ENCODE measurements at regions not wholly inside any gene's neighbourhood (a gene's known extent, or its start where the extent isn't known, plus 50 kb on each side); places are given as distances from the start of the nearest gene placed in this dataset.

DNA sequence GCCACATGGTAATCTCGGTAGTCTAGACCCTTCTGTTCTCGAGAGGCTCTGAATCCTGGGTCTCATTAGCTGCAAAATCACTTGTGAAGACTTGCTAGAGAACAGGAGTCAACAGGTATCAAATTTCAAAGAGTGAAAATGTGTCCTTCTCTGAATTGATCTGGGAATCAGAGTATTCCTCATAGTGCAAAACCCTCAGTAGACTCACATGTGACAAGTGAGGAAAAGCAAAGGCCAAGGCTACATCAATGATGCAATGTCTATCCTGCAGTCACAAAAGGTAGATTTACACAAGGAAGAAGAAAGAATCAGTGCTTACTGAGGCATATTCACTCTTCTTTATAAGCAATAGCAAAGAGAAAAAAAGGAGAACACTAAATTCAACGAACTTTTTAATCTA is 1220.0 kb upstream of the GJE1 start:
- Histone ChIP-seq H3K9me3 (ENCODE audit: control insufficient read depth, low read length) (peaks cover 5% of the 10 kb centered on the region), H3K36me3 (ENCODE audit: control insufficient read depth, insufficient read depth, low read length, severe bottlenecking) (no peaks in the 10 kb centered on the region), H3K4me3 (ENCODE audit: low read length) (no peak overlapping the region), H3K4me1 (ENCODE audit: control insufficient read depth, insufficient read depth, low read length) (peaks cover 6% of the 10 kb centered on the region), H3K9ac (ENCODE audit: low read length) (no peak overlapping the region), H3K27me3 (replicated peaks; ENCODE audit: control insufficient read depth, insufficient read depth, low read length) (no peaks in the 10 kb centered on the region)
- no peak for DNase-seq (ENCODE audit: low read depth)

DNA sequence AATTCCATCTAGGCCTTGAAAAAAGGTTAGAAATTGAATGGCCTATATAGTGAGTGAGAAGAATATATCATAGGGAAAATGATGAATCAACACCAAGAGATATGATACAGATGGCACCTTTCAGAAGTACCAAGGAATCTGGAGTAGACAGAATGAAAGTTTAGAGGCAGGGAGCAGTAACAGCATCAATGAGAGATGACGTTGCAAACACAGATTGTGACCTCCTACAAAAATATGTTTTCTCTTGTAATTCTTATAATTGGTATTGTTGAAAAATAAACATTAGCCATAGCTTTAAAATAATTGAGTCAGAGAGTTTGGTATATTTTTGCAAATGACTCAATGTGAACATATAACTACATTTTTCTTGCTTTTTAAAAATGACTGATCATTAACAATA is 1223.1 kb upstream of the GJE1 start:
- Histone ChIP-seq H3K9me3 (ENCODE audit: control insufficient read depth, low read length) (no peaks in the 10 kb centered on the region), H3K9ac (ENCODE audit: low read length) (no peak overlapping the region), H3K36me3 (ENCODE audit: control insufficient read depth, insufficient read depth, low read length, severe bottlenecking) (no peaks in the 10 kb centered on the region), H3K4me1 (ENCODE audit: control insufficient read depth, insufficient read depth, low read length) (peaks cover 6% of the 10 kb centered on the region), H3K27me3 (replicated peaks; ENCODE audit: control insufficient read depth, insufficient read depth, low read length) (no peaks in the 10 kb centered on the region), H3K4me3 (ENCODE audit: low read length) (no peak overlapping the region)
- peak; percentile 47 for DNase-seq (ENCODE audit: low read depth)

DNA sequence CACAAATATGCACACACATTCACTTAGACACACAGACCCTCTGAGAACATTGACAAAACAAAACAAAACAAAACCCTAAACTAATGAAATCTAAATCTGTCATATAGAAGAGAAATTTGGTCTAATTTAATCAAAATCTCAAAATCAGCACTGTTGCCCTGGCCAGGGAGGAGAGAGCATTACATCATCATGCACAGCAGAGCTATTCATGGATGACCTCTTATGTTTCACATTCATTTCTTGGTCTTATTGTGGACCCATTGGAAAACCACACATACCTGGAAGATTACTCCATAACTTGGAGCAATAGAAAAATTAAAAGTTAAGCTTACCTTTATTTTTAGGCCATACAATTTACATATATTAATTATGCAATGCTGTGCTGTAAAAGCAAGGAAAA is 1223.6 kb upstream of the GJE1 start:
- no peak overlapping the region for H3K4me3 ChIP-seq (ENCODE audit: low read length)
- peak; percentile 45 for DNase-seq (ENCODE audit: low read depth)
- peaks cover 6% of the 10 kb centered on the region for H3K4me1 ChIP-seq (ENCODE audit: control insufficient read depth, insufficient read depth, low read length)
- H3K36me3 ChIP-seq (ENCODE audit: control insufficient read depth, insufficient read depth, low read length, severe bottlenecking): no peaks in the 10 kb centered on the region
- H3K27me3 ChIP-seq (replicated peaks; ENCODE audit: control insufficient read depth, insufficient read depth, low read length): no peaks in the 10 kb centered on the region
- no peaks in the 10 kb centered on the region for H3K9me3 ChIP-seq (ENCODE audit: control insufficient read depth, low read length)
- H3K9ac ChIP-seq (ENCODE audit: low read length): no peak overlapping the region

DNA sequence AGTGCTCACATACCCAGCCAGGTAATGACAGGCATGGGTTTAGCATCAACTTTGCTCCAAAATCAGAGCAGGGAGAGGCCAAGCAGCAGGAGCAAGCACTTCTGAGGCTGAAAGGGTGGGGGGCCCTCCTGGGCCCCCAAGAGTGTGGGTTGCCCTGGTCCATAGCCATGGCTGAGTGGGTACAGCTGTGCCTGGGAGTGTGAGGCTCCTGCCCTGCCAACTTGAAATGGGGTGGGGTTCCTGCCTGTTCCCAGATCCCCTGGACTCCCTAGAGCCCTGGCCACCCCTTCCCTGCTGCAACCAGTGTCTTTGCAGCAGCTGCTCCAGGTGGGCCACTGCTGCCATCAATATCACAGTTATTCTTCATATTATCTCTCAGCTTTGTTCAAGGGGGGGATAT is 1224.2 kb upstream of the GJE1 start:
- Histone ChIP-seq H3K36me3 (ENCODE audit: control insufficient read depth, insufficient read depth, low read length, severe bottlenecking) (no peaks in the 10 kb centered on the region), H3K9me3 (ENCODE audit: control insufficient read depth, low read length) (no peaks in the 10 kb centered on the region), H3K27me3 (replicated peaks; ENCODE audit: control insufficient read depth, insufficient read depth, low read length) (no peaks in the 10 kb centered on the region), H3K9ac (ENCODE audit: low read length) (no peak overlapping the region), H3K4me1 (ENCODE audit: control insufficient read depth, insufficient read depth, low read length) (peaks cover 6% of the 10 kb centered on the region), H3K4me3 (ENCODE audit: low read length) (no peak overlapping the region)
- DNase-seq (ENCODE audit: low read depth): no peak

DNA sequence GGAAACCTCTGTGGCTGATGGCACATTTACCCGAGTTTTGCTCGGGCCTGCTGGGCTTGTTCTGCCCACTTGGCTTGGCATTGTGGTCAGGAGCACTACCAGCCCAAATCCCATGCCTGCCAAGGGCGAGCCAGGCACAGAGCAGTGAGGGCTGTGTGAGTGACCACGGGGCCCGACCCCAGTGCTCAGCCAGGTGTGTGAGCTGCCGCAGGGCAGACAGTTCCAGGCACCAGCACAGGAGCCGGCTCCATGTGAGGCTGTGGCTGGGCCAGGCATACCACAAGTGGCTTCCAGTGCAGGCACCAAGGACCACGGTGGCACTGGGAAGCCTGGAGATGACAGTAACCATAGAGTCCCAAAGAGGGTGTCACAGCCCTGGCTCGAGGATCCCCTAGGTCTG is 1225.5 kb upstream of the GJE1 start:
- H3K9me3 ChIP-seq (ENCODE audit: control insufficient read depth, low read length): no peaks in the 10 kb centered on the region
- DNase-seq (ENCODE audit: low read depth): no peak
- H3K27me3 ChIP-seq (replicated peaks; ENCODE audit: control insufficient read depth, insufficient read depth, low read length): no peaks in the 10 kb centered on the region
- H3K9ac ChIP-seq (ENCODE audit: low read length): no peak overlapping the region
- H3K36me3 ChIP-seq (ENCODE audit: control insufficient read depth, insufficient read depth, low read length, severe bottlenecking): no peaks in the 10 kb centered on the region
- H3K4me1 ChIP-seq (ENCODE audit: control insufficient read depth, insufficient read depth, low read length): peaks cover 6% of the 10 kb centered on the region
- H3K4me3 ChIP-seq (ENCODE audit: low read length): no peak overlapping the region

DNA sequence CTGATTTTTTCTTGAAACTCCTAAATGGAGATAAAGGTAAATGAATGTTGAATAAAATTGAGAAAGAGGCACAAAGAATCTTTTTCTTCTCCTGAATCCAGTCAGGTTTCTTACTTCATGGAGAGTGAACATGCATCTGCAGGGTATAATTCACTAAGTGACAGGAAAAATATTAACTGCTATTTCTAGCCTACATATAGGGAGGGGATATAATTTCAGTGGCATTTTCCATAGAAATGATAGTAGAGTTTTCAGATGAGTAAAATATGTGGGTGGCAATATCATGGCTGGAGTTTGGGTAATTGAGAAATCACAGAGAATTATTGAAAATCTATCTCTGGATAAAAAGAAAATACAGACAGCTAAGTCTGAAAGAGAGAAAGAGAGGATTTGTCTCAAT is 1227.0 kb upstream of the GJE1 start:
- no peak for DNase-seq (ENCODE audit: low read depth)
- H3K9ac ChIP-seq (ENCODE audit: low read length): no peak overlapping the region
- no peaks in the 10 kb centered on the region for H3K9me3 ChIP-seq (ENCODE audit: control insufficient read depth, low read length)
- no peaks in the 10 kb centered on the region for H3K36me3 ChIP-seq (ENCODE audit: control insufficient read depth, insufficient read depth, low read length, severe bottlenecking)
- H3K4me1 ChIP-seq (ENCODE audit: control insufficient read depth, insufficient read depth, low read length): peaks cover 6% of the 10 kb centered on the region
- H3K27me3 ChIP-seq (replicated peaks; ENCODE audit: control insufficient read depth, insufficient read depth, low read length): no peaks in the 10 kb centered on the region
- H3K4me3 ChIP-seq (ENCODE audit: low read length): no peak overlapping the region

DNA sequence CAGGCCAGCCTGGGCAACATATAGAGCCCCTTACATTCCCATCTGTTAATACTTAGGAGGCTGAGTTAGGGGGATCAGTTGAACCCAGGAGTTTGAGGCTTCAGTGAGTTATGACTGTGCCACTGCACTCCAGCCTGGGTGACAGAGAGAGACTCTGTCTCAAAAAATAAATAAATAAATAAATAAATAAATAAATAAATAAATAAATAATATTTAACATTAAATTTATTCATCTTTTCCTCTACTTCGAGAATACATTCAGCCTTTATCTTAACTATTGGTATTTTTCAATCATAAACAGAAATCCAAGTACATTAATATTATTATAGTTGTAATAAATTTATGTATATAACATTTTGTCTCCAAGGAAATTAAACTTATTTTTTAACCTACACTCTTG is 1227.7 kb upstream of the GJE1 start:
- no peaks in the 10 kb centered on the region for H3K27me3 ChIP-seq (replicated peaks; ENCODE audit: control insufficient read depth, insufficient read depth, low read length)
- no peaks in the 10 kb centered on the region for H3K9me3 ChIP-seq (ENCODE audit: control insufficient read depth, low read length)
- no peaks in the 10 kb centered on the region for H3K36me3 ChIP-seq (ENCODE audit: control insufficient read depth, insufficient read depth, low read length, severe bottlenecking)

DNA sequence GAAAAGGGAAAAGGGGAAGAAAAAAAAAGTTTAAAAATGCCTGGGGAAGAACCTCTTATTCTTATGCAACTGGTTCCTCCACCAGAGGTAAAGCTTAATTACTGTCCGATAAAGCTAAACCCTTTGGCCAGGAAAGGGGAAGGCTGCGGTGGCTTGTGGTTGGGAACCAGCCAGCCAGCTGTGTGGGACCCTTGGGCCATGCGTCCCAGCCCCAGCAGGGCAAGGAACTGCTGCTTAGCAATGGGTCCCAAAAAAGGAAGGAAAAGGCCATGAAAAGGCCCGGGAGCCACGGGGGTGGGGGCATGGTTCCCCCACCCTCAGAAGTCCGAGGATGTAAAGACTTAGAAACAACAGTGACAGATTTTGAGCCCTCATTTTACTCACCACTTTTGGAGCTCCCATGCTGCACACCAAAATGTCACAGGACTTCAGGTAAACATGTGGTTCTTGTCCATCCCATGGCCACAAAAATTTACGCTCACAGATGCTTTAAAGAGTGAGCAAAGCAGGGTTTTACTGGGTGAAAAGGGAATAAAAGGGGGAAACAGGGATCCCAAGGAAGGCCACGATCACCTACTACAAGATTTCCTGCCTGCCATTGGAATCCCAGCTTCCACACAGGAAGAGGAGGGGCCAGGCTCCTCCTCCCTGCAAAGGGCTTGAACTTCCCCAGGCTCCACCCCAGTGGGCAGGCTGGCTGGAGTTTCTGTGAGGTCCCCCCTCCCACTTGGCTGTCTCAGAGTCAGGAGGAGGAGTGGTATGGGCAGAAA is 1234.7 kb upstream of the GJE1 start:
- Histone ChIP-seq H3K9me3 (ENCODE audit: control insufficient read depth, low read length) (no peaks in the 10 kb centered on the region), H3K4me1 (ENCODE audit: control insufficient read depth, insufficient read depth, low read length) (no peaks in the 10 kb centered on the region), H3K36me3 (ENCODE audit: control insufficient read depth, insufficient read depth, low read length, severe bottlenecking) (no peaks in the 10 kb centered on the region), H3K4me3 (ENCODE audit: low read length) (no peak overlapping the region), H3K27me3 (replicated peaks; ENCODE audit: control insufficient read depth, insufficient read depth, low read length) (no peaks in the 10 kb centered on the region), H3K9ac (ENCODE audit: low read length) (no peak overlapping the region)
- no peak for DNase-seq (ENCODE audit: low read depth)

More for the DNA sequence above, 1227.7 kb upstream of the GJE1 start:
- H3K4me1 ChIP-seq (ENCODE audit: control insufficient read depth, insufficient read depth, low read length): peaks cover 6% of the 10 kb centered on the region
- H3K4me3 ChIP-seq (ENCODE audit: low read length): no peak overlapping the region
- no peak overlapping the region for H3K9ac ChIP-seq (ENCODE audit: low read length)
- DNase-seq (ENCODE audit: low read depth): no peak

DNA sequence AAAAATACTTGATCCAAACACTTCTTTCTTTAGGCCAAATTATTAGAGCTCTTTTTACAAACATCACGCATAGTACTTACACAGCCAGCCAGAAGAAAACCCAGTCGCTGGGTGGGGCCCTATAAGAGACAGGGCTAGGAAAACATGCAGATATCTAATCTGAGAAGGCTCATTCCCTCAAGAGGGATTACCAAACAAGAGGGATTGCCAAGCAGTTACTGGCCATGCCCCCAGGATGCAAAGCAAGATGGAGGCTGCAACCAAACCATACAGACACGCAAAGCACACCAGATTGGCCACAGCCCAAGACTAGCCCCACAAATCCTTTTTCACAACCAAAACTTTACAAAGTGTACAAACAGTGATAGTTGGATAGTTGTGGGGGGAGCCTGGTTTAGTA is 1235.4 kb upstream of the GJE1 start:
- no peak overlapping the region for H3K4me3 ChIP-seq (ENCODE audit: low read length)
- no peak overlapping the region for H3K9ac ChIP-seq (ENCODE audit: low read length)
- no peaks in the 10 kb centered on the region for H3K36me3 ChIP-seq (ENCODE audit: control insufficient read depth, insufficient read depth, low read length, severe bottlenecking)
- no peaks in the 10 kb centered on the region for H3K9me3 ChIP-seq (ENCODE audit: control insufficient read depth, low read length)
- H3K4me1 ChIP-seq (ENCODE audit: control insufficient read depth, insufficient read depth, low read length): no peaks in the 10 kb centered on the region
- no peak for DNase-seq (ENCODE audit: low read depth)
- H3K27me3 ChIP-seq (replicated peaks; ENCODE audit: control insufficient read depth, insufficient read depth, low read length): no peaks in the 10 kb centered on the region

DNA sequence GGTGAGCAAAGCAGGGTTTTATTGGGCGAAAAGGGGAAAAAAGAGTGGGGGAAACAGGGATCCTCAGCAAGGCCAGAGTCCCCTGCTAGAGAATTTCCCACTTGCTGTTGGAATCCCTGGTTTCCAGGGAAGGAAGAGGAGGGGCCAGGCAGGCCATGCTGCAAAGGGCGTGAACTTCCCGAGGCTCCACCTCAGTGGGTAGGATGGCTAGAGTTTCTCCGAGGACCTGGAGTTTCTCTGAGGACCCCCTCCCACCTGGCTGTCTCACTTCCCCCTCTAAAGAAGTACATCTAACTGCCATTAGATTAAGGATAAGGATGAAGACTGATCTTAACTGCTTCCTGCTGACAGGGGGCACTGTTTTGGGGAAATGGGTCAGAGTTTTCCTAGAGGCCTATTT is 1239.3 kb upstream of the GJE1 start:
- no peaks in the 10 kb centered on the region for H3K4me1 ChIP-seq (ENCODE audit: control insufficient read depth, insufficient read depth, low read length)
- no peak for DNase-seq (ENCODE audit: low read depth)
- no peak overlapping the region for H3K4me3 ChIP-seq (ENCODE audit: low read length)
- H3K9ac ChIP-seq (ENCODE audit: low read length): no peak overlapping the region
- no peaks in the 10 kb centered on the region for H3K27me3 ChIP-seq (replicated peaks; ENCODE audit: control insufficient read depth, insufficient read depth, low read length)
- no peaks in the 10 kb centered on the region for H3K9me3 ChIP-seq (ENCODE audit: control insufficient read depth, low read length)
- no peaks in the 10 kb centered on the region for H3K36me3 ChIP-seq (ENCODE audit: control insufficient read depth, insufficient read depth, low read length, severe bottlenecking)

DNA sequence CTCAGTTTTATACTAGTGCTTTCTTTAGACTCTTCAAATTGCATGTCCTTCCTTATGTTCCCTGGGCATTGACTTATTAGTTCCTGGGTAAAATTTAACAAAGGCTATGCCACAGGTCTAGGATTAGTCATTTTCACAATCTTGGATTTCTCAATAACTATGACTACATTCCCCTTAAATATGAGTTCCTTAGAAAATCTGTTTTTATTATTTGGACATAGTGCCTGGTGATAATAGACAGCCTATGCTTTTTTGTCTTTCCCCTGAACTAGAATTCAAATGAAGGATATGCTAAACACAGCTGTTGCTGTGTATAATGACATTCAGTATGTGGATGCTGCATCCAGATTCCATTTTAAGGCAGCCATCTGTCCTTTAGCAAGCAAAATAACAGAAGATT is 1252.8 kb upstream of the GJE1 start:
- DNase-seq (ENCODE audit: low read depth): peak; percentile 72
- H3K9ac ChIP-seq (ENCODE audit: low read length): peak overlapping the region; percentile 37
- H3K36me3 ChIP-seq (ENCODE audit: control insufficient read depth, insufficient read depth, low read length, severe bottlenecking): no peaks in the 10 kb centered on the region
- H3K4me1 ChIP-seq (ENCODE audit: control insufficient read depth, insufficient read depth, low read length): peaks cover 12% of the 10 kb centered on the region
- no peaks in the 10 kb centered on the region for H3K27me3 ChIP-seq (replicated peaks; ENCODE audit: control insufficient read depth, insufficient read depth, low read length)
- H3K9me3 ChIP-seq (ENCODE audit: control insufficient read depth, low read length): no peaks in the 10 kb centered on the region
- no peak overlapping the region for H3K4me3 ChIP-seq (ENCODE audit: low read length)

DNA sequence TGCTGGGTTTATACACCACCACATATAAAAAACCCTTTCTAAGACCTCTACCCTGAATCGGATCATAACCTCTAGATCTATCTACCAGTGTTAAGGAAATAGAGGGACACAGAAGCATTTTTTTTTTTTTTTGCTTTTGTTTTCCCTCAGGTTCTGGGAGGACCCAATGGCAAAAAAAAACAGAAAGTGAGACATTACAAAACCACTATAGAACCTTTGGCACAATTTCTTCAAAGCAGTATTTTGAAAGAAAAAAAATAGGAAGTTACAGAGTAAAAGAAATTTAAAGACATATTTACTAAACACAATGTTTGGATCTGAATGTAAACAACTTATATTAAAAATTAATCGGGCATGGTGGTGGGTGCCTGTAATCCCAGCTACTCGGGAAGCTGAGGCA is 1258.7 kb upstream of the GJE1 start:
- Histone ChIP-seq H3K27me3 (replicated peaks; ENCODE audit: control insufficient read depth, insufficient read depth, low read length) (no peaks in the 10 kb centered on the region), H3K4me3 (ENCODE audit: low read length) (no peak overlapping the region), H3K4me1 (ENCODE audit: control insufficient read depth, insufficient read depth, low read length) (peaks cover 5% of the 10 kb centered on the region), H3K9me3 (ENCODE audit: control insufficient read depth, low read length) (no peaks in the 10 kb centered on the region), H3K9ac (ENCODE audit: low read length) (no peak overlapping the region), H3K36me3 (ENCODE audit: control insufficient read depth, insufficient read depth, low read length, severe bottlenecking) (no peaks in the 10 kb centered on the region)
- DNase-seq (ENCODE audit: low read depth): no peak

All from adipocyte (in vitro differentiated cells).